ENCODE measurements at regions not wholly inside any gene's neighbourhood (a gene's known extent, or its start where the extent isn't known, plus 50 kb on each side); places are given as distances from the start of the nearest gene placed in this dataset.
"Not testable (repeated sequence)": the region's sequence is repeated elsewhere in the genome, so short reads cannot be mapped to it uniquely, and the experiment has no call there.

- intact Hi-C loops (cut with DNase I), result no loop called here
- H3K27ac ChIP-seq, result no peak overlapping the region
- ATAC-seq, result no peak
- peaks cover 0 to 53% (median 27%) of the 10 kb centered on the region in 7 donors for H3K27me3 ChIP-seq
- 81% methylated on average over 5 of the region's 5 CpGs for WGBS, 2 donors
- DNase-seq, result no peak
- H3K4me3 ChIP-seq, result no peak overlapping the region
- H3K4me1 ChIP-seq, result peaks cover 0 to 1% (median 0%) of the 10 kb centered on the region in 9 donors
- no peak for TF ChIP-seq CTCF (IDR thresholded peaks at IDR 0.05)
- H3K9me3 ChIP-seq, result no peaks in the 10 kb centered on the region
- H3K36me3 ChIP-seq, result no peaks in the 10 kb centered on the region
Observed at GRCh38 chr9:71441266-71441665, 319.8 kb upstream of the TRPM3 start.

GRCh38 chr9:71431931-71432330 is 310.5 kb upstream of the TRPM3 start:
- 76 to 93% methylated on average over 3 of the region's 3 CpGs for WGBS, 2 donors
- Histone ChIP-seq H3K27ac (no peak overlapping the region), H3K27me3 (no peaks in the 10 kb centered on the region), H3K4me3 (no peak overlapping the region), H3K9me3 (peaks cover 0 to 13% (median 0%) of the 10 kb centered on the region in 11 donors), H3K36me3 (no peaks in the 10 kb centered on the region), H3K4me1 (no peaks in the 10 kb centered on the region)
- intact Hi-C loops (cut with DNase I), result no loop called here
- no peak for DNase-seq
- ATAC-seq, result no peak
- TF ChIP-seq CTCF (IDR thresholded peaks at IDR 0.05), result no peak

- intact Hi-C loops (cut with DNase I); H3K4me3 ChIP-seq; H3K36me3 ChIP-seq; DNase-seq; H3K27me3 ChIP-seq; H3K27ac ChIP-seq; ATAC-seq; H3K4me1 ChIP-seq: not testable (repeated sequence)
- WGBS, 2 donors, result 63 to 69% methylated on average over 2 of the region's 2 CpGs
- peaks cover 0 to 30% (median 0%) of the 10 kb centered on the region in 11 donors for H3K9me3 ChIP-seq
Observed at GRCh38 chr9:71407341-71407740, 285.9 kb upstream of the TRPM3 start.

GRCh38 chr9:71403106-71403505 is 281.7 kb upstream of the TRPM3 start:
- no peak for ATAC-seq
- 87 to 88% methylated on average over 1 of the region's 1 CpG for WGBS, 2 donors
- TF ChIP-seq CTCF (IDR thresholded peaks at IDR 0.05), result no peak
- no peaks in the 10 kb centered on the region for H3K36me3 ChIP-seq
- no peak overlapping the region for H3K27ac ChIP-seq
- DNase-seq, result no peak
- H3K9me3 ChIP-seq, result peaks cover 0 to 14% (median 0%) of the 10 kb centered on the region in 11 donors
- intact Hi-C loops (cut with DNase I), result no loop called here
- H3K4me3 ChIP-seq, result no peak overlapping the region
- H3K4me1 ChIP-seq, result no peaks in the 10 kb centered on the region
- H3K27me3 ChIP-seq, result peaks cover 0 to 4% (median 0%) of the 10 kb centered on the region in 7 donors

- intact Hi-C loops (cut with DNase I), result no loop called here
- WGBS, 2 donors, result 68 to 69% methylated on average over 3 of the region's 3 CpGs
Observed at GRCh38 chr9:71393005-71393404, 271.6 kb upstream of the TRPM3 start.

More at GRCh38 chr9:71393005-71393404, 271.6 kb upstream of the TRPM3 start:
- no peaks in the 10 kb centered on the region for H3K27me3 ChIP-seq
- H3K36me3 ChIP-seq, result no peaks in the 10 kb centered on the region
- H3K9me3 ChIP-seq, result no peaks in the 10 kb centered on the region
- DNase-seq (no peak), ATAC-seq (no peak)
- TF ChIP-seq CTCF (IDR thresholded peaks at IDR 0.05), result no peak
- no peak overlapping the region for H3K27ac ChIP-seq
- no peak overlapping the region for H3K4me3 ChIP-seq
- no peaks in the 10 kb centered on the region for H3K4me1 ChIP-seq
